ENCODE measurements at regions not wholly inside any gene's neighbourhood (a gene's known extent, or its start where the extent isn't known, plus 50 kb on each side); places are given as distances from the start of the nearest gene placed in this dataset.

- TF ChIP-seq, protein P1, sequence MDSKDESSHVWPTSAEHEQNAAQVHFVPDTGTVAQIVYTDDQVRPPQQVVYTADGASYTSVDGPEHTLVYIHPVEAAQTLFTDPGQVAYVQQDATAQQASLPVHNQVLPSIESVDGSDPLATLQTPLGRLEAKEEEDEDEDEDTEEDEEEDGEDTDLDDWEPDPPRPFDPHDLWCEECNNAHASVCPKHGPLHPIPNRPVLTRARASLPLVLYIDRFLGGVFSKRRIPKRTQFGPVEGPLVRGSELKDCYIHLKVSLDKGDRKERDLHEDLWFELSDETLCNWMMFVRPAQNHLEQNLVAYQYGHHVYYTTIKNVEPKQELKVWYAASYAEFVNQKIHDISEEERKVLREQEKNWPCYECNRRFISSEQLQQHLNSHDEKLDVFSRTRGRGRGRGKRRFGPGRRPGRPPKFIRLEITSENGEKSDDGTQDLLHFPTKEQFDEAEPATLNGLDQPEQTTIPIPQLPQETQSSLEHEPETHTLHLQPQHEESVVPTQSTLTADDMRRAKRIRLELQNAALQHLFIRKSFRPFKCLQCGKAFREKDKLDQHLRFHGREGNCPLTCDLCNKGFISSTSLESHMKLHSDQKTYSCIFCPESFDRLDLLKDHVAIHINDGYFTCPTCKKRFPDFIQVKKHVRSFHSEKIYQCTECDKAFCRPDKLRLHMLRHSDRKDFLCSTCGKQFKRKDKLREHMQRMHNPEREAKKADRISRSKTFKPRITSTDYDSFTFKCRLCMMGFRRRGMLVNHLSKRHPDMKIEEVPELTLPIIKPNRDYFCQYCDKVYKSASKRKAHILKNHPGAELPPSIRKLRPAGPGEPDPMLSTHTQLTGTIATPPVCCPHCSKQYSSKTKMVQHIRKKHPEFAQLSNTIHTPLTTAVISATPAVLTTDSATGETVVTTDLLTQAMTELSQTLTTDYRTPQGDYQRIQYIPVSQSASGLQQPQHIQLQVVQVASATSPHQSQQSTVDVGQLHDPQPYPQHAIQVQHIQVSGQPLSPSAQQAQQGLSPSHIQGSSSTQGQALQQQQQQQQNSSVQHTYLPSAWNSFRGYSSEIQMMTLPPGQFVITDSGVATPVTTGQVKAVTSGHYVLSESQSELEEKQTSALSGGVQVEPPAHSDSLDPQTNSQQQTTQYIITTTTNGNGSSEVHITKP (tag by site-specific recombination; IDR thresholded peaks at IDR 0.05): no peak
These were observed 541.0 kb upstream of the ADARB2 start (continued) for GRCh38 chr10:2278363-2278762.

- POLR2A ChIA-PET: no interaction called here
These were observed 526.2 kb upstream of the ADARB2 start for GRCh38 chr10:2263561-2263960.

More at GRCh38 chr10:2263561-2263960, 526.2 kb upstream of the ADARB2 start:
- Histone ChIP-seq H3K4me1 (ENCODE audit: control insufficient read depth, insufficient read depth, low read length) (no peaks in the 10 kb centered on the region), H3K27ac (ENCODE audit: extremely low read depth, low read depth, low read length) (no peak overlapping the region), H3K9me3 (ENCODE audit: control insufficient read depth, insufficient read depth, low read depth, low read length) (no peaks in the 10 kb centered on the region; the same call in 1 of the 2 replicates), H3K4me3 (ENCODE audit: low read depth, low read length) (no peak overlapping the region), H3K36me3 (ENCODE audit: control insufficient read depth in 2 of 2, insufficient read depth in 1 of 2, low read length in 2 of 2) (no peaks in the 10 kb centered on the region)
- CTCF ChIA-PET: no interaction called here
- TF ChIP-seq, protein P1 (tag by site-specific recombination; IDR thresholded peaks at IDR 0.05): no peak
- TF ChIP-seq KLF10 (tag by site-specific recombination; IDR thresholded peaks at IDR 0.05): no peak
- TF ChIP-seq ZFHX2 (tag by site-specific recombination; conservative IDR thresholded peaks at IDR 0.05): no peak
- TF ChIP-seq ZBTB8A (tag by site-specific recombination; IDR thresholded peaks at IDR 0.05): no peak
- TF ChIP-seq, protein P2, sequence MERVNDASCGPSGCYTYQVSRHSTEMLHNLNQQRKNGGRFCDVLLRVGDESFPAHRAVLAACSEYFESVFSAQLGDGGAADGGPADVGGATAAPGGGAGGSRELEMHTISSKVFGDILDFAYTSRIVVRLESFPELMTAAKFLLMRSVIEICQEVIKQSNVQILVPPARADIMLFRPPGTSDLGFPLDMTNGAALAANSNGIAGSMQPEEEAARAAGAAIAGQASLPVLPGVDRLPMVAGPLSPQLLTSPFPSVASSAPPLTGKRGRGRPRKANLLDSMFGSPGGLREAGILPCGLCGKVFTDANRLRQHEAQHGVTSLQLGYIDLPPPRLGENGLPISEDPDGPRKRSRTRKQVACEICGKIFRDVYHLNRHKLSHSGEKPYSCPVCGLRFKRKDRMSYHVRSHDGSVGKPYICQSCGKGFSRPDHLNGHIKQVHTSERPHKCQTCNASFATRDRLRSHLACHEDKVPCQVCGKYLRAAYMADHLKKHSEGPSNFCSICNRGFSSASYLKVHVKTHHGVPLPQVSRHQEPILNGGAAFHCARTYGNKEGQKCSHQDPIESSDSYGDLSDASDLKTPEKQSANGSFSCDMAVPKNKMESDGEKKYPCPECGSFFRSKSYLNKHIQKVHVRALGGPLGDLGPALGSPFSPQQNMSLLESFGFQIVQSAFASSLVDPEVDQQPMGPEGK (tag by site-specific recombination; IDR thresholded peaks at IDR 0.05): no peak
- TF ChIP-seq, protein P3, sequence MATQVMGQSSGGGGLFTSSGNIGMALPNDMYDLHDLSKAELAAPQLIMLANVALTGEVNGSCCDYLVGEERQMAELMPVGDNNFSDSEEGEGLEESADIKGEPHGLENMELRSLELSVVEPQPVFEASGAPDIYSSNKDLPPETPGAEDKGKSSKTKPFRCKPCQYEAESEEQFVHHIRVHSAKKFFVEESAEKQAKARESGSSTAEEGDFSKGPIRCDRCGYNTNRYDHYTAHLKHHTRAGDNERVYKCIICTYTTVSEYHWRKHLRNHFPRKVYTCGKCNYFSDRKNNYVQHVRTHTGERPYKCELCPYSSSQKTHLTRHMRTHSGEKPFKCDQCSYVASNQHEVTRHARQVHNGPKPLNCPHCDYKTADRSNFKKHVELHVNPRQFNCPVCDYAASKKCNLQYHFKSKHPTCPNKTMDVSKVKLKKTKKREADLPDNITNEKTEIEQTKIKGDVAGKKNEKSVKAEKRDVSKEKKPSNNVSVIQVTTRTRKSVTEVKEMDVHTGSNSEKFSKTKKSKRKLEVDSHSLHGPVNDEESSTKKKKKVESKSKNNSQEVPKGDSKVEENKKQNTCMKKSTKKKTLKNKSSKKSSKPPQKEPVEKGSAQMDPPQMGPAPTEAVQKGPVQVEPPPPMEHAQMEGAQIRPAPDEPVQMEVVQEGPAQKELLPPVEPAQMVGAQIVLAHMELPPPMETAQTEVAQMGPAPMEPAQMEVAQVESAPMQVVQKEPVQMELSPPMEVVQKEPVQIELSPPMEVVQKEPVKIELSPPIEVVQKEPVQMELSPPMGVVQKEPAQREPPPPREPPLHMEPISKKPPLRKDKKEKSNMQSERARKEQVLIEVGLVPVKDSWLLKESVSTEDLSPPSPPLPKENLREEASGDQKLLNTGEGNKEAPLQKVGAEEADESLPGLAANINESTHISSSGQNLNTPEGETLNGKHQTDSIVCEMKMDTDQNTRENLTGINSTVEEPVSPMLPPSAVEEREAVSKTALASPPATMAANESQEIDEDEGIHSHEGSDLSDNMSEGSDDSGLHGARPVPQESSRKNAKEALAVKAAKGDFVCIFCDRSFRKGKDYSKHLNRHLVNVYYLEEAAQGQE (tag by site-specific recombination; IDR thresholded peaks at IDR 0.05): no peak
- TF ChIP-seq TSHZ1 (tag by site-specific recombination; IDR thresholded peaks at IDR 0.05; ENCODE audit: borderline replicate concordance): no peak
- no peak for TF ChIP-seq ZBTB17 (tag by site-specific recombination; IDR thresholded peaks at IDR 0.05)
- TF ChIP-seq ZNF302 (tag by site-specific recombination; IDR thresholded peaks at IDR 0.05; ENCODE audit: low read depth): no peak
- no peak for TF ChIP-seq KLF7 (tag by site-specific recombination; IDR thresholded peaks at IDR 0.05; ENCODE audit: borderline replicate concordance)
- TF ChIP-seq MZF1 (tag by site-specific recombination; IDR thresholded peaks at IDR 0.05; ENCODE audit: borderline replicate concordance): no peak
- TF ChIP-seq, protein P4, sequence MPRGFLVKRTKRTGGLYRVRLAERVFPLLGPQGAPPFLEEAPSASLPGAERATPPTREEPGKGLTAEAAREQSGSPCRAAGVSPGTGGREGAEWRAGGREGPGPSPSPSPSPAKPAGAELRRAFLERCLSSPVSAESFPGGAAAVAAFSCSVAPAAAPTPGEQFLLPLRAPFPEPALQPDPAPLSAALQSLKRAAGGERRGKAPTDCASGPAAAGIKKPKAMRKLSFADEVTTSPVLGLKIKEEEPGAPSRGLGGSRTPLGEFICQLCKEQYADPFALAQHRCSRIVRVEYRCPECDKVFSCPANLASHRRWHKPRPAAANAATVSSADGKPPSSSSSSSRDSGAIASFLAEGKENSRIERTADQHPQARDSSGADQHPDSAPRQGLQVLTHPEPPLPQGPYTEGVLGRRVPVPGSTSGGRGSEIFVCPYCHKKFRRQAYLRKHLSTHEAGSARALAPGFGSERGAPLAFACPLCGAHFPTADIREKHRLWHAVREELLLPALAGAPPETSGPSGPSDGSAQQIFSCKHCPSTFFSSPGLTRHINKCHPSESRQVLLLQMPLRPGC (tag by site-specific recombination; IDR thresholded peaks at IDR 0.05): no peak
- TF ChIP-seq ZBTB1 (tag by site-specific recombination; IDR thresholded peaks at IDR 0.05): no peak
- TF ChIP-seq ZNF2 (tag by site-specific recombination; IDR thresholded peaks at IDR 0.05): no peak
